ENCODE measurements at regions not wholly inside any gene's neighbourhood (a gene's known extent, or its start where the extent isn't known, plus 50 kb on each side); places are given as distances from the start of the nearest gene placed in this dataset.

DNA sequence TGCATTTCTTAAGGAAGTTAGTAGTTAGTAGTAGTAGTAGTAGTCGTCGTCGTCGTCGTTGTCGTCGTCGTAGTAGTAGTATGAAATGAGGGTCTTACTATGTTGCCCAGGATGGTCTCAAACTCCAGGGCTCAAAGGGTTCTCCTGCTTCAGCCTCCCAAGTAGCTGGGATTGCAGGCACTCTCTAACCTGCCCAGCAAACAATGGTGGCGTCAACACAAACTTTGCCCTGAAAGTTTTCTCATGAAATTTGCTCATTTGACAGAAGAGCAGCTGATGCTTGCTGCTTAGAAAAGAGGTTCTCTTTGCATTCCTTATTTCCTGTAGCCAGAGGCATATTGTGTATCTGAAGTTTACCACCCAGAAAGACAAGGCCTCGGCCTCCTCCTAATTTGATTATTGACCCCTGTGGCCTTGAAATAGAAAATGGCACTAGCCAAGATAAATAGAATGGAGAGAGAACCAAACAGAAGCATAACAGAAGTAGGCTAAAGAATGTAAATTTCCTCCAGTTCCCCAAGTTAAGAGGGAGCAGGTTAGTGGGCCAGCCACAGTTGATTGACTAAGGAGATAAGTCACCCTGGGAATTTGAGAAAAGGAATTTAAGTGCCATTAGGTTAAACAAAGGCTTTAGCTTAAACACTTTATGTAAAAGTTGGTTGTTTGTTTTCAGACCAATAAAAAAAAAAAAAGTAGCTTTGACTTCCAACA is 166.2 kb upstream of the ROBO2 start:
- no peak for DNase-seq (ENCODE audit: extremely low read depth, low read depth)

DNA sequence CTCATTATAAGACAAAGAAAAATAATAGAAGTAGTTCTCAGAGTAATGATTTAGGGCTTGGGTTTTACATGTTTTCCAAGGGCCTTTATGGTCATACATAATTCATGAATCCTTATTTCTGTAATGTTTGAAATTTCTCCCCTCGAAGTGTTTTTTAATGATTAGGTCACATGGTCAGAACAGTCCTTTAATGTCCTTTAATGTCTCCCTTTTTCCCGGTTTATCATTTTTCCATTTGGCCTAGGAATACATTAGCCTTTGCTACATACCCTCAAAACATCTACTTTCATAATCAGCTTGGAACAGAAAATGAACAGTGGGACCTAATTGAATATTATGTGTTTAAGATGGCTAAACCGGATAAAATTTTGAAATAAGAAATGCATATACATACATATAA is 159.9 kb upstream of the ROBO2 start:
- DNase-seq (ENCODE audit: extremely low read depth, low read depth) = no peak
- TF ChIP-seq, protein P1, sequence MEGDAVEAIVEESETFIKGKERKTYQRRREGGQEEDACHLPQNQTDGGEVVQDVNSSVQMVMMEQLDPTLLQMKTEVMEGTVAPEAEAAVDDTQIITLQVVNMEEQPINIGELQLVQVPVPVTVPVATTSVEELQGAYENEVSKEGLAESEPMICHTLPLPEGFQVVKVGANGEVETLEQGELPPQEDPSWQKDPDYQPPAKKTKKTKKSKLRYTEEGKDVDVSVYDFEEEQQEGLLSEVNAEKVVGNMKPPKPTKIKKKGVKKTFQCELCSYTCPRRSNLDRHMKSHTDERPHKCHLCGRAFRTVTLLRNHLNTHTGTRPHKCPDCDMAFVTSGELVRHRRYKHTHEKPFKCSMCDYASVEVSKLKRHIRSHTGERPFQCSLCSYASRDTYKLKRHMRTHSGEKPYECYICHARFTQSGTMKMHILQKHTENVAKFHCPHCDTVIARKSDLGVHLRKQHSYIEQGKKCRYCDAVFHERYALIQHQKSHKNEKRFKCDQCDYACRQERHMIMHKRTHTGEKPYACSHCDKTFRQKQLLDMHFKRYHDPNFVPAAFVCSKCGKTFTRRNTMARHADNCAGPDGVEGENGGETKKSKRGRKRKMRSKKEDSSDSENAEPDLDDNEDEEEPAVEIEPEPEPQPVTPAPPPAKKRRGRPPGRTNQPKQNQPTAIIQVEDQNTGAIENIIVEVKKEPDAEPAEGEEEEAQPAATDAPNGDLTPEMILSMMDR (IDR thresholded peaks at IDR 0.05; ENCODE audit: low read depth, low read length) = no peak

More for the DNA sequence above, 166.2 kb upstream of the ROBO2 start:
- TF ChIP-seq, protein P1 (IDR thresholded peaks at IDR 0.05; ENCODE audit: low read depth, low read length) = no peak

DNA sequence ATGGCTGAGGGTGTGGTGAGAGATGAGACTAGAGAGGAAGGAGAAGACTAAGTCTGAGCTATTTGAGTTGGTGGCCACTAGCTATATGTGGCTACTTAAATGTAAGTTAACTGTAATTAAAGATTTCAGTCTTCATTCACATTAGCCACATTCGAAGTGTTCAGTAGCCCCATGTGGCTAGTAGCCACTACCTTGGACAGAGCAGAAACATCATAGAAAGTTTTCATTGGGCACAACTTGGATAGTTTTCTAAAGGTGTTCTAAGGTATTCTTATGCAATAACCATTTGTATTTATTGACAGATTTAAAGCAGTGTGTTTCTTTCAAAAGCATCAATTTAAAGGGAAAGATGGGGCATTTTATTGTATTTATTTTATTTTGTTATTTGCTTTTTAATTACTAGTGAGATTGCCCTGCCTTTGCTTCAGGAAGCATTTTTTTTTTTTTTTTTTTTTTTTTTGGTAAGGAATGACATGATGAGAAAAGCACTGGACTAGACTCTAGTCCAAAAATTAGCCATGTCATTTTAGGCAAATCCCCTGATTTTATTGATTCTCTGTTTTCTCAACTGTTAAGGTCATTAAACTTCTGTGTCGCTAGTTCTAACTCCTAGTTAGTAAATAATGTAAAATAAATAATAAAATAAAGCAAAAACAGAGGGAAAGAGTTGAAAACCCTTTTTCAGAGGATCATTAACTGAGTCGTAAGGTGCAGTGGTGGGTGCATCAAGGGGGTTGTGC is 153.0 kb upstream of the ROBO2 start:
- TF ChIP-seq, protein P1 (IDR thresholded peaks at IDR 0.05; ENCODE audit: low read depth, low read length) = no peak
- no peak for DNase-seq (ENCODE audit: extremely low read depth, low read depth)

DNA sequence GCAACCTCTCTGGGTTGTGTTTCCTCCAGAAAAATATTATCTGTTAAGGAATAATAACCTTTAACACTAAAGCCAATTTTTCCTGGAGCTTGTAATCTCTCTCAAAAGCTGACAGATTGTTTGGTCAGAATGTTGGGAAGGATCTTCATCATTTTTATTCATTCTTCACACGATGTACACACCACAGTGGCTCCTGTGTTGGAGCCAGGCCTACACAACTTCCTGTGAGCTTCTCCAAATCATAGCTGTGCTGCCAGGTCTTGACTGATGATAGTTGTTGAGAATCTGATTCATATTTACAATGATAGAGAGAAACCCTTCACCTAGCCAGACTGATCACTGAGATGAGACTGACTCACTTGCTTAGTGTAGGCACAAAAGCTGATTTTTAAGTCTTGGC is 151.0 kb upstream of the ROBO2 start:
- TF ChIP-seq, protein P1 (IDR thresholded peaks at IDR 0.05; ENCODE audit: low read depth, low read length) = no peak
- DNase-seq (ENCODE audit: extremely low read depth, low read depth) = no peak

DNA sequence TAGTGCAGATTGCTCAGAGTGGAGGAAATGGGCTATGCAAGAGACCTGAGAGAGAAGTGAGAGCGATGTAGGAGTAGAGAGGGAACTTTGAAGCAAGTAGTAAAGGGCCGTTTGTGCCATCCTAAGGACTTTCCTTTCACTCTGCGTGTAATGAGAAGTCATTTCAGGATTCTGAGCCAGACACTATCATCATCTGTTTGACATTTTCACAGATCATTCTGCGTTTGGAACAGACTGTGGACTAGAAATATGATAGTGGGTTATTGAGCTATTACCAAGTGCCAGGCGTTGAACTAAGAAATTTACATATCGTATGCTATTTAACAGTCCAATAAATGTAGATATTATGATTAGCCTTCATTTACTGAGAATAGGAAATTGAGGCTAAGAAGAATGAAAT is 150.0 kb upstream of the ROBO2 start:
- TF ChIP-seq, protein P1 (IDR thresholded peaks at IDR 0.05; ENCODE audit: low read depth, low read length) = no peak
- no peak for DNase-seq (ENCODE audit: extremely low read depth, low read depth)

DNA sequence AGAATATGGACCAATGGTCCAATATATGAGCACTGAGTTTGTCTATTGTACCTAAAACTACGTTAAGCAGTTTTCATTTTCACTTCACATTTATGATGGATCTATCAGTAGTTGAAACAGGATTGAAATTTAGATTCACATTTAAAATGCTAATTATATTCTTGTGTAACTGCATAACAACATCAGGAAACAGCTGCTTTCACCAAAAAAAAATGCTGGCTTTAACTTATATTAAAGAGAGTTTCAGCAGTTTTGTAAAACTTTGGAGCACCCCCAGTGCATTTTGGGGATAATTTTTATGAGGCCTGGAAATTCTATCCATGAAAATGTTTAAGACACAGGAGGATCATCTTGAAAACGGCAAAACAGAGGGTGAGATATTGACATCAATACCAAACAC is 142.8 kb upstream of the ROBO2 start:
- no peak for DNase-seq (ENCODE audit: extremely low read depth, low read depth)
- TF ChIP-seq, protein P1 (IDR thresholded peaks at IDR 0.05; ENCODE audit: low read depth, low read length) = no peak

DNA sequence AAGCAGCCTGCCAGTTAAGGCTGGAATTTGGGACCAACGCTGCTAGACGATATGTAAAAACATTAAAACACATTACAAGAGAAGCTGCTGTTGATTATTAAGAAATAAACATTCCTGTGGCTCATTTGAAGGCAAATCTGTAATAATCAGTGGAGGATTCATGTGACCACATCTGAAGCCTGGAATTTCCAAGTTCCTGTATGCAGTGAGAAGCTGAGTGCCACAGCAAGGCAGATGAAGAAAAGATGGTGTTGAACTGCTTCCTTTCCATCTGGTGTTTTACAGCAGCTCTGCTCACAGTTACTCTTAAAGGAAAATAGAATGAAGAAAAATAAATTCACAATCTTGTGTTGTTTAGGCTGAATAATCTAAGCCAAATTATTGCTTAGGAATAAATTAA is 139.3 kb upstream of the ROBO2 start:
- TF ChIP-seq, protein P1 (IDR thresholded peaks at IDR 0.05; ENCODE audit: low read depth, low read length) = no peak
- DNase-seq (ENCODE audit: extremely low read depth, low read depth) = no peak

Data from AG09319 (cell line).